GM18520 (cell line): ENCODE measurements at regions not wholly inside any gene's neighbourhood (a gene's known extent, or its start where the extent isn't known, plus 50 kb on each side); places are given as distances from the start of the nearest gene placed in this dataset.

Source experiments
- ATAC-seq: cut with Tn5 transposase; IDR thresholded peaks from one replicate; pipeline ENCODE4 v1.9.1; 2021; ENCODE audit not compliant: unreplicated experiment

GRCh38 chr9:27625751-27626150 lies 52.5 kb upstream of the C9orf72 start:
- ATAC-seq: no peak

- ATAC-seq: no peak
These were observed 53.2 kb upstream of the C9orf72 start for GRCh38 chr9:27626244-27627187.

GRCh38 chr9:27627188-27627564 lies 53.9 kb upstream of the C9orf72 start:
- no peak for ATAC-seq

- no peak for ATAC-seq
These were observed 55.0 kb upstream of the C9orf72 start for GRCh38 chr9:27628311-27628710.

- ATAC-seq: no peak
These were observed 56.1 kb upstream of the C9orf72 start for GRCh38 chr9:27629425-27629824.

- no peak for ATAC-seq
These were observed 59.0 kb upstream of the C9orf72 start for GRCh38 chr9:27632254-27632653.

- ATAC-seq: no peak
These were observed 60.5 kb upstream of the C9orf72 start for GRCh38 chr9:27633764-27634163.

- ATAC-seq: no peak
These were observed 61.6 kb upstream of the C9orf72 start for GRCh38 chr9:27634879-27635278.

GRCh38 chr9:27638716-27639115 lies 65.4 kb upstream of the C9orf72 start:
- no peak for ATAC-seq

GRCh38 chr9:27645161-27645840 lies 72.0 kb upstream of the C9orf72 start:
- no peak for ATAC-seq

GRCh38 chr9:27653246-27653645 lies 80.0 kb upstream of the C9orf72 start:
- no peak for ATAC-seq

GRCh38 chr9:27653957-27654356 lies 80.7 kb upstream of the C9orf72 start:
- ATAC-seq: no peak

GRCh38 chr9:27654629-27655285 lies 81.5 kb upstream of the C9orf72 start:
- ATAC-seq: no peak

GRCh38 chr9:27655441-27655840 lies 82.2 kb upstream of the C9orf72 start:
- ATAC-seq: no peak

GRCh38 chr9:27659001-27659400 lies 85.7 kb upstream of the C9orf72 start:
- ATAC-seq: no peak

GRCh38 chr9:27659571-27659970 lies 86.3 kb upstream of the C9orf72 start:
- ATAC-seq: no peak

GRCh38 chr9:27660148-27660547 lies 86.9 kb upstream of the C9orf72 start:
- ATAC-seq: no peak

GRCh38 chr9:27663526-27663925 lies 90.2 kb upstream of the C9orf72 start:
- no peak for ATAC-seq

GRCh38 chr9:27664121-27664779 lies 91.0 kb upstream of the C9orf72 start:
- no peak for ATAC-seq

GRCh38 chr9:27665136-27665535 lies 91.9 kb upstream of the C9orf72 start:
- no peak for ATAC-seq

- no peak for ATAC-seq
These were observed 95.0 kb upstream of the C9orf72 start for GRCh38 chr9:27668280-27668679.
